Kidney (tissue), 13 donors: ENCODE measurements at regions not wholly inside any gene's neighbourhood (a gene's known extent, or its start where the extent isn't known, plus 50 kb on each side); places are given as distances from the start of the nearest gene placed in this dataset.
A peak's percentile ranks its signal among the peaks of the same experiment; 100 is the strongest.

Source experiments
- DNase-seq, 5 donors: peaks; one replicate each; pipeline ENCODE4 v3.0.0-alpha.2; 2013 to 2020
- FAIRE-seq: peaks from 2 replicates; lab custom pipeline; 2012; peaks lifted over from hg19 to GRCh38; lab: Jason Lieb, UNC
- H3K27ac ChIP-seq, 2 donors: one replicate each; pipeline ENCODE4 v1.7.0; 2013; ENCODE audit warnings: low read depth in 2 of 2, low read length in 2 of 2, inconsistent platforms in 1 of 2
- H3K27me3 ChIP-seq: one replicate; pipeline ENCODE4 v1.7.1; 2013; ENCODE audit warnings: low read length, inconsistent platforms; ENCODE audit not compliant: control insufficient read depth, insufficient read depth
- H3K36me3 ChIP-seq, 3 donors: one replicate each; pipeline versions ENCODE4 v1.7.0 to v1.7.1; 2013; ENCODE audit warnings: low read length in 3 of 3, control low read depth in 1 of 3, inconsistent platforms in 1 of 3; ENCODE audit not compliant: insufficient read depth in 3 of 3, control insufficient read depth in 2 of 3
- H3K4me1 ChIP-seq, 3 donors: one replicate each; pipeline versions ENCODE4 v1.7.0 to v1.7.1; 2013; ENCODE audit warnings: low read length in 3 of 3, inconsistent platforms in 1 of 3, low read depth in 1 of 3; ENCODE audit not compliant: control insufficient read depth in 2 of 3, insufficient read depth in 2 of 3
- H3K4me3 ChIP-seq, 3 donors: one replicate each; pipeline versions ENCODE4 v1.7.0 to v1.8.1; 2013; ENCODE audit warnings: low read length in 3 of 3, control low read depth in 1 of 3, inconsistent platforms in 1 of 3
- H3K9ac ChIP-seq, 3 donors: one replicate each; pipeline versions ENCODE4 v1.7.0 to v1.7.1; 2013; ENCODE audit warnings: low read length in 3 of 3, control low read depth in 1 of 3, inconsistent platforms in 1 of 3
- H3K9me3 ChIP-seq, 3 donors: one replicate each; pipeline versions ENCODE4 v1.7.0 to v1.7.1; 2013; ENCODE audit warnings: low read length in 3 of 3, control low read depth in 1 of 3, inconsistent platforms in 1 of 3; ENCODE audit not compliant: control insufficient read depth in 2 of 3, insufficient read depth in 1 of 3
- CTCF ChIP-seq: IDR thresholded peaks from 3 replicates; pipeline ENCODE4 v1.5.1; 2012; ENCODE audit warnings: mild to moderate bottlenecking, moderate library complexity, borderline replicate concordance; ENCODE audit not compliant: insufficient read depth; ENCODE audit errors: extremely low read depth
- intact Hi-C: fragments of 100-400 bp; cut with DNase I; formaldehyde crosslinking; loops from one replicate; pipeline ENCODE4 v1.11.1; 2022
- donor health status: control.
- donor health status: control.
- donor health status: control.
- donor health status: control.
- donor health status: control.
- donor health status: DM: yes; HTN: yes; CAD: no.
- donor health status: Normal renal cell carcinoma (clear cell type).

GRCh38 chr11:112806876-112807275 is 154.3 kb upstream of the NCAM1 start:
- FAIRE-seq: no peak

GRCh38 chr11:112809429-112809828 is 151.8 kb upstream of the NCAM1 start:
- intact Hi-C loops: no loop called here
- Histone ChIP-seq H3K4me3 (no peak overlapping the region), H3K4me1 (peaks cover 0 to 3% (median 0%) of the 10 kb centered on the region in 3 donors), H3K9me3 (no peaks in the 10 kb centered on the region), H3K27me3 (no peaks in the 10 kb centered on the region), H3K27ac (no peak overlapping the region), H3K36me3 (no peaks in the 10 kb centered on the region), H3K9ac (no peak overlapping the region)
- DNase-seq: no peak
- no peak for FAIRE-seq
- TF ChIP-seq CTCF: no peak

More at GRCh38 chr11:112806876-112807275, 154.3 kb upstream of the NCAM1 start:
- no peak overlapping the region for H3K9ac ChIP-seq
- no peak overlapping the region for H3K27ac ChIP-seq
- H3K27me3 ChIP-seq: no peaks in the 10 kb centered on the region
- H3K4me3 ChIP-seq: no peak overlapping the region
- no peaks in the 10 kb centered on the region for H3K36me3 ChIP-seq
- no peaks in the 10 kb centered on the region for H3K9me3 ChIP-seq
- no peak for TF ChIP-seq CTCF
- intact Hi-C loops: no loop called here
- peak in 4 of 5 donors; percentile 53 to 91 (median 75) for DNase-seq
- H3K4me1 ChIP-seq: peaks cover 0 to 3% (median 0%) of the 10 kb centered on the region in 3 donors

- no peak for TF ChIP-seq CTCF
- no peak overlapping the region for H3K27ac ChIP-seq
- no peak overlapping the region for H3K4me3 ChIP-seq
- peaks cover 0 to 3% (median 0%) of the 10 kb centered on the region in 3 donors for H3K4me1 ChIP-seq
- FAIRE-seq (no peak), DNase-seq (no peak)
- no peaks in the 10 kb centered on the region for H3K27me3 ChIP-seq
- H3K9ac ChIP-seq: no peak overlapping the region
- no peaks in the 10 kb centered on the region for H3K36me3 ChIP-seq
- no peaks in the 10 kb centered on the region for H3K9me3 ChIP-seq
- intact Hi-C loops: no loop called here
Measured at GRCh38 chr11:112810951-112811350, 150.3 kb upstream of the NCAM1 start.

- FAIRE-seq: no peak
- no peaks in the 10 kb centered on the region for H3K9me3 ChIP-seq
Measured at GRCh38 chr11:112811783-112812182, 149.4 kb upstream of the NCAM1 start.

More at GRCh38 chr11:112811783-112812182, 149.4 kb upstream of the NCAM1 start:
- Histone ChIP-seq H3K27ac (no peak overlapping the region), H3K4me1 (peaks cover 0 to under 1% (median 0%) of the 10 kb centered on the region in 3 donors), H3K9ac (no peak overlapping the region), H3K27me3 (no peaks in the 10 kb centered on the region), H3K36me3 (no peaks in the 10 kb centered on the region), H3K4me3 (no peak overlapping the region)
- no peak for TF ChIP-seq CTCF
- intact Hi-C loops: no loop called here
- DNase-seq: no peak
